DMS 273 (cell line): ENCODE measurements at regions not wholly inside any gene's neighbourhood (a gene's known extent, or its start where the extent isn't known, plus 50 kb on each side); places are given as distances from the start of the nearest gene placed in this dataset.

Experiments used
- DNase-seq: peaks from one replicate; lab custom pipeline; 2025; ENCODE audit not compliant: unreplicated experiment; lab: John Stamatoyannopoulos, UW

GRCh38 chr1:228867951-228868730, 132.9 kb downstream of the RHOU start:
- DNase-seq, result peak; percentile 64

DNA sequence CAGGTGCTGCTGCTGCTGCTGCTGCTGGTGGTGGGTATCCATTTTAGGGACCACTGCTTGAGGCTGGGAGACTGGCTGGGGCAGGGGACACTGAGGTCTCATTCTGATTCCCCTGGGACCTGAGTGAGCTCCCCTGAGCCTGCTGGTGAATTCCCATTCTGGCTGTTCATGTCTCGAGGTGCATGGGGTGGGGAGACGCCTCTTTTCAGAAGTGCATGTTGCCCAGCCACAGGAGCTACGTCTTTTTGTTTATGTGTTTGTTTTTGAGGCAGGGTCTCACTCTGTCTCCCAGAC, 133.4 kb downstream of the RHOU start:
- DNase-seq, result no peak

- DNase-seq, result no peak
Measured at GRCh38 chr1:228869312-228869824, 134.1 kb downstream of the RHOU start.

GRCh38 chr1:228870041-228870713, 134.9 kb downstream of the RHOU start:
- no peak for DNase-seq

GRCh38 chr1:228871314-228872061, 136.2 kb downstream of the RHOU start:
- DNase-seq, result no peak

GRCh38 chr1:228872080-228872479, 136.8 kb downstream of the RHOU start:
- no peak for DNase-seq

GRCh38 chr1:228873709-228874108, 138.4 kb downstream of the RHOU start:
- no peak for DNase-seq

DNA sequence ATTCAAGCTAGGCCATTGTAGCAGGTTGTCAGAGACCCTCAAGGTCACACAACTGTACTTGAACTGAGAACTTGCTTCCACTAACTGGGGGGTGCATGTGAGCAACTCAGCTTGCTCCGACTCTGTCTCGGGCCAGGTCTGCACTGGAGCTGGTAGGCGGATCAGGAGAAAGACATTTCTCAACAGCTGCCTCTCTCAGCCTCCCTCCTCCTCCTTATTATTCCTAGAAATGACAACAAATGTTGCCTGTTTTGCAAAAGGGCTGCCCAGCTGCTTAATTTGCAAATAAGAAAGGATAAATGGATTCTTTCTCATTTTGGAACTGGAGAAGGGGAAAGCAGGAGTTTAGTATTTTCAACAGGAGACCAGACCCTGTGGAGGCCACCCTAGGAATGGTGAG, 140.5 kb downstream of the RHOU start:
- DNase-seq, result no peak

DNA sequence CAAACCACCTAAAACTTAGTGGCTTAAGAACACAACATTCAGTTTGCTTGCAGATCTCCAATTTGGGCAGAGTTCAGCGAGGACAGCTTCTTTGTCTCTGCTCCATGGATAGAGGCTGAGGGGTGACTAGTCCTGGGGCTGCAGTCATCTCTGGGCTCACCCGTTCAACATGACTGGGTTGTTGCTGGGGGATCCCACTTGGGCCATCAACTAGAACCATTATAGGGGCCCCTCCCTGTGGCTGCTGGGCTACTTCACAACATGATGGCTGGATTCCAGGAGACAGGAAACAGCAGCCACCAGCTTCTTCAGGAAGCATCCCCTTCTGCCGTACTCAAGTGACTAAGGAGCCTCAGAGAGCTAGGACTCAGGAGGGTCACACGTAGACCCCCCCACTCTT, 140.9 kb downstream of the RHOU start:
- no peak for DNase-seq

DNA sequence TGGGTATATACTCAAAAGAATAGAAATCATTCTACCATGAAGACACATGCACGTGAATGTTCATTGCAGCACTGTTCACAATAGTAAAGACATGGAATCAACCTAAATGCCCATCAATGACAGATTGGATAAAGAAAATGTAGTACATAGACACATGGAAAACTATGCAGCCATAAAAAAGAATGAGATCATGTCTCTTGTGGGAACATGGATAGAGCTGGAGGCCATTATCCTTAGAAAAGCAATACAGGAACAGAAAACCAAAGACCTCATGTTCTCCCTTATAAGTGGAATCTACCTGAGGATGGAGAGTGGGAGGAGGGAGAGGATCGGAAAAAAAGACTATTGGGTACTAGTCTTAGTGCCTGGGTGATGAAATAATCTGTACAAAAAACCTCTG, 143.9 kb downstream of the RHOU start:
- no peak for DNase-seq

DNA sequence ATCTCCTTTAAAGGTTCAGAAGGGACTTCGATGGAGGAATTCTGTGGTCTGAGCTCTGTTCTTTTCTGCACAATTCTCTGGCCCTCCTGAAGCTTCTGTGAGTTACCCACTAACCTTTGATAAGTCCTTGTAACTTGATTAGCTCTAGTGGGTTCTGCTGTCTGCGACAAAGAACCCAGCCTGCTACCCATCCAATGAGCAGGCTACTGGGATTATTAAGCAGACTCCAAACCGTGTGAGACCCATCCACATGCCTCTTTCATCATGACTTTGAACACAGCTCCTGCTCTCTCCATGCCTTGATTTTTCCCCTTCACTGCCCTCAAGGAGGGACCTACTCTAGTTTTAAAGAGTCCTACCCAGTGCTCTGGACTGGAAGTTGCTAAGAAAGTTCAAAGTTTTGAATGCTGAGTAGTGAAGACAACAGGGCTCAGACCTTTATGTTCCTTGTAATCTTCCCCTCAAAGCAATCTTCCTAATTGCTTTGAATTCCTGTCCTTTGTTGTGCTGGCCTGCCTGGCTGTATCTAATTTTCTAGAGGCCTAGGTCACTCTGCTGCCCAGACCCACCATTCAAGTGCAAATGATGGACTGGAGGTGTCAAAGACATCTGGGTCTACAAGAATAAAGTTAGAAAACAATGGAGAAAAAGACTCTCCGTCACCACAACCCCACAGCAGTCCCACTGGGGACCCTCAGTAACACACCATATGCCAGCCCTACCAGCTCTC, 146.9 kb downstream of the RHOU start:
- DNase-seq, result no peak

DNA sequence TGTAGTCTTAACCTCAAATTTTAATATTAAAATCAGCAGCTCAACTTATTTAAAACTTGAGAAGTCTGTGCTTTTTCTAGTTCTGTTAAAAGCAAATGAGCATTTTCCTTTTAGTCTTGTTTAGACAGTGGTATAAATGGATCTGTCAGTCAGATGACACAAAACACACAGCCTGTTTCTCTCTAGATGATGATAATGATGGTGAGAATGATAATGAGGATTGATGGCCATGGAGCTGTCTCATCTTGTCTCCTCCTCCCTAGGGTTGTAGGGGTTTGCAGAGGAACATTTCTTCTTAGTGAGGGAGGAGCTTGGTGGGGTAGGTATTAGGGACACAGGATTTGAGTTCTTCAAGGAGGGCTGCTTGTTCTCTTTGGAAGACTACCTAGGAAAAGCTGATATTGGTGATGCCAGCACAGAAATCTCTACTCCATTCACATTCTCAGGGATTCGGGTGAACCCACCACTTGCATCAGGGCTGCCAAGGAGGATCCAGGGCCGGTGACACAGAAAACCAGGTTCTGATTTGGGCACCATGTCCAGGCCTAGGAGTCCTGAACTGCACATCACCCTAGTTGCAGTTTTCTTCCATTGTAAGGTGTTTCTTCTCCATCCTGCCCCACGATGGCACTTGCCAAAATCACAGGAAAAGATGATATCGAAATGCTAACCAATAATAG, 147.6 kb downstream of the RHOU start:
- DNase-seq, result no peak

- no peak for DNase-seq
Measured at GRCh38 chr1:228883535-228883934, 148.3 kb downstream of the RHOU start.

GRCh38 chr1:228884196-228884595, 148.9 kb downstream of the RHOU start:
- no peak for DNase-seq

DNA sequence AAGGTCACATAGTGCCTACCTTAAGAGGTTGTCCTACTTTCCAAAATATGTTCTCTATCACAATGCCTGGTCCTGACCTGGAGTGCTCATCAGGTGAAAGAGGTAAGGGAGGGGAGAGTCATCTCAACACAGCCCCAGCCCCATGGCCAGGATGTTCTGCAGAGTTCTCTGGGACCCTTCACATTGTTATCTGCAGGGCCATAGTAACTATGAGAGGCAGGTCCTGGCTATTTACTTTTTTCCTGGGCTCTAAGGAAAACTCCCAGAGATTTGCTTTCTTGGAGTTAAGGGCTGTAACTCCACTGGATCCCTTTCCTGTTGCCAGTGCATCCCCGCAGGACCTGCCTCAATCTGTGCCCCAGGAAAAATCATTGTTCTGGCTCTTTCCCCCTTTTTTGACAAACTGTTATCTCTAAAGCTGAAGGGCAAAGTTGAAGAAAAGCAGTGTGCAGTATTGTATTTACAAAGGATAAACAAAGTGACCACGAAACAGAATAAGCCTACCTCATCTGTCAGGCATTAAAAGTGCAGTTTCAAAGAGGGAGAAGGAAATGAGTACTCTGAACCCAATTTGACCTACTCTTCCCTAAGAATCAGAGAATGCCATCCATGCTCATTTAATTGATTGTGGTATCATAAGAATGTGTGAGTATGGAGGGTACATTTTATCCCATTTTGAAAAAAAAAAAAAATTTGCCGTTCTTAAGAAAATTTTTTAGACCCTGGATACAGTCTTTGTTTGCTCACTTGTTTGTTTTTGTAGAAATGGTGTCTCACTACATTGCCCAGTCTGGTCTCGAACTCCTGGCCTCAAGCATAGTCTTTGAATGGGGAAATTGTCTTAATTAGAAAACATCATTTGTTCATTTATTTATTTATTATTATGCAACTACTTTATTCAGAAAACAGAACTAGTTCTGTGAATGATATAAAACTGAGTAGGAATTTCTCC, 149.6 kb downstream of the RHOU start:
- DNase-seq, result no peak

GRCh38 chr1:228885845-228886244, 150.6 kb downstream of the RHOU start:
- no peak for DNase-seq

DNA sequence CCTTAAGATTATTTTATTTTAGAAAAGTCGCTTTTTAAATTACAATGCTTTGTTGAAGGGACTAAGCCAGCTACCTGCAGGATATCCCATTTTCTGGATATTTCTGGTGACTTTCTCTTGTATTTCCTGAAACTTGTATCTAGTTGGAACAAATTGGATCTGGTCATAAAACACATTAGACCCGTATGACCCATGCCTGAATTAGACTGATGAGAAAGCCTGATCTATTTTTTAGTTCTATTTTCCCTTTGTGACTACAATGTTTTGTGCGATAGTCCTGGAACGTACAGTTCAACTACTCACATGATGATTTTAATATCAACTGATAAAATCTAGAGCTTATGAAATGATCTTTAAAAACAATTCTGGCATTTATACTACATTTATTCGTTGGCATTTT, 151.8 kb downstream of the RHOU start:
- DNase-seq, result no peak

DNA sequence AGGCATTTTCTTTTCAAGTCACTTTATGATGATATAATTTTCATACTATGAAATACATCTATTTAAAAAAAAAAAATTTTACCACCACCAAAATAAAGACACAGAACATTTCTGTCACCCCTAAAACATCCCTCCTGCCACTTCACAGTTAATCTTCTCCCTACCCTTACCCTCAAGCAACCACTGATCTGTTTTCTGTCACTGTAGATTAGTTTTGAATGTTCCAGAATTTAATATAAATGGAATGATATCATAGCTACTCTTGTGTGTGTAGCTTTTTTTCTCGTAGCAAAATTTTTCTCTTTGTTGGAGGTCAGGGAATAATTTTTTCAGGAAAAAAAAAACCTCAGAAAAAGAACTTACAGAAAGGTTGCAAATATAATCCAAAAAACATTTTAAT, 152.7 kb downstream of the RHOU start:
- DNase-seq, result no peak

- DNase-seq, result no peak
Measured at GRCh38 chr1:228889289-228889688, 154.0 kb downstream of the RHOU start.
